CD4-positive, alpha-beta T cell treated with Interleukin-4 for 4 hours (primary cell): ENCODE measurements at regions not wholly inside any gene's neighbourhood (a gene's known extent, or its start where the extent isn't known, plus 50 kb on each side); places are given as distances from the start of the nearest gene placed in this dataset.

ENCODE experiments used
- DNase-seq: peaks from one replicate; pipeline ENCODE4 v3.0.0-alpha.2; 2020

DNA sequence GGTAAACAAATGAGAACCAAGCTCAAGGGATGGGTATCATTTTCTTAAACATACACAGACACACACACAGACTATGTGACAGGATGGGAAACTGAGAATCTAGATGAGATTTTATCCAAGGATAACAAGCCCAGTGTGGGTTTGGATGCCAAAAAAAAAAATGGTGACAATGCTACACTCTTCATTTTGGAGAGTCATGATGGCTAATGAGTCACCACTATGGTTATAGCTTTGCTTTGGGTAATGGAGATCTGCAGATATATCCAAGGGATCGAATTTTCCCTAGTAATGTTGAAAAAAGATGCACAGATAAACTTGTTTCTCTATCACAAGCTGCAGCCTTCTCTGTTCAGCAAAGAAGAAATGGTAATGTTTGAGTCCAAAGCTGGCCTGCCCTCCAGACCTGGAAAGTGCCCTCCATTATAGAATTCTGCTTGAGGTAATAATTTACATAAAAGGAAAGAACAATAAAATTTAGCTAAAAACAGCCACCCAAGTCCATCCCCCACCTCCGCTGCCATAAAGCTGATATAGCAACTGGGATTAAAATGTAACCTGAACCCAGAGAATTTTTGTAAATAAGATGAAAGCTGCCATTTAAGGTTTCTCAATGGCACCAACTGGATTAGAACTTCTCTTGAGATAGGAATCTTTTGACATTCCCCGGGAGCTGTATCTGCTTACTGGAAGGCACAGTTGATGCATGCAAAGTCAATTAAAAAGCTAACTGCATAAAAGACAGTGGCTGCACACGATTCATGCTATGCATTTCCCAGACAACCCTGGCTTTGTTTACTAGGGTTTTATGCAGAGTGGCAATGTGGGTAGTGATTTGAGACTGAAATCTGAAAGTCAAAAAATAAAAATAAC is 395.2 kb upstream of the LYPLAL1 start:
- DNase-seq = no peak

DNA sequence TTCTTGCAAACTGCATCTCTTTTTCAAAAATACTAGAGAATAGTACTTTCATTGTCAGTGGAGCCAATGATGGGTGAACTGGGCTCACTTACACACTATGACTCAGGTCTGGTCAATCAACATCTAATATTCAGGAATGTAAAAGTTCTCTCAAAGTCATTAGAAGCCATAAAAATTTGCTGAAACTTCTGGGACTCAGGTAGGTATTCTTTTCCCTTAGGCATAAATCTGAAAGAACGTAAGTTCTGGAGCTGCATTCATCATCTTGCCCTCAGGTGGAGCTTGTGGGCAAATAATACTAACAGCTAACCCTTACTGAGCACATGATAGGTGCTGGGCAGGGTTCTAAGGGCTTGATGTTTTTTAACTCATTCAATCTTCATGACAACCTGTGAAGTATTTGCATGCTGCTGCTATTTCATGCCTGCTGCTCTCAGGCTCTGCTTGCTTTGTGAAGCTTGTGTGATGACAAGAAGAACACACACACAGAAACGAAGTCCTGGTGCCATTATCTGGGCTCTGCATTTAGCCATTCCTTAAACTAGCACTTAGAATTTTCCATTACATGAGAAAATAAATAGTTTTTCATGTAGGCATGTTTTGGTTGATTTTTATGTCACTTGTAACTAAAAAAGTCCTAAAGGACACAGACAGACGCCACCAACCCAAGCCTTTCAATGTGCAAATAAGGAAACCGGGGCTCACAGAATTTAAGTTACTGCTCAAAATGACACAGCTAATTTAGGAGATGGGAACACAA is 394.2 kb upstream of the LYPLAL1 start:
- no peak for DNase-seq

DNA sequence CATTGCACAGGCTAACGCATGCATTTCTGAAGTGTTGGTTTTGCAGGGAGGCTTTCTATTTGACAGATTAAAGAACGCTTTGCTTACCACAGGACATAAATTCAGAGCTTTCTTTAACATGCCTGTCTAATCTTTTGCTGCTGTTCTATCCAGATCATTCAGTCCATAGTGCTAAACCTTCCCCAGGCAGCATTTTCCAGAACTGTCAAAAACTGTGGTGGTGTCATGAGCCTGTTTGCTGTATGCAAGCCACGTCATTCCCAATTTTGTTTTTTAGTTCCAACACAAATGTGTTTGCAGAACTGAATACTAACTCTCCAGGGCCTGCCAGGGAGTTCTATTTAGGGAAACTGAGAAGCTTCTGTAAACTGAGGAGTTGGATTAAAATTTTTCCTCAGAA is 390.5 kb upstream of the LYPLAL1 start:
- DNase-seq = no peak

- no peak for DNase-seq
Observed at GRCh38 chr1:218783916-218784315, 389.8 kb upstream of the LYPLAL1 start.

- no peak for DNase-seq
Observed at GRCh38 chr1:218785928-218786327, 387.8 kb upstream of the LYPLAL1 start.

- no peak for DNase-seq
Observed at GRCh38 chr1:218787826-218788225, 385.9 kb upstream of the LYPLAL1 start.

DNA sequence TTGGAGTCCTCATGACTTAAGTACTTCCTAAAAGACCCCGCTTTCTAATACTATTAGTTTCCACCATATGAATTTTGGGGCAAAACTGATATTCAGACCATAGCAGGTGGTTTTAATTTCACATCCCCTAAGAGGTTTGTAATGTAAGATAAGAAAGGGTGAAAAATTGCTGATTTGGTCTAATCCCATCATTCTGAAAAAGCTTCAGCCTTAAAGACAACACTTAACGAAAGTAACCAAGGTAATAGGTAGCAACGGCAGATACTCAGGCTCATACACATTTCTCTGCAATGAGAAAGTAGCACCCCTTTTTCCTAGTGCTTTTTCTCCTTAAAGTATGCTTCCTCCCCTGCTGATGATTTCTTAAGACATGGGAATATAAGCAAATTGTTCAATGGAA is 376.9 kb upstream of the LYPLAL1 start:
- no peak for DNase-seq

GRCh38 chr1:218802799-218803198 is 370.9 kb upstream of the LYPLAL1 start:
- no peak for DNase-seq

GRCh38 chr1:218803351-218803997 is 370.2 kb upstream of the LYPLAL1 start:
- DNase-seq = no peak

- no peak for DNase-seq
Observed at GRCh38 chr1:218804014-218804785, 369.5 kb upstream of the LYPLAL1 start.

DNA sequence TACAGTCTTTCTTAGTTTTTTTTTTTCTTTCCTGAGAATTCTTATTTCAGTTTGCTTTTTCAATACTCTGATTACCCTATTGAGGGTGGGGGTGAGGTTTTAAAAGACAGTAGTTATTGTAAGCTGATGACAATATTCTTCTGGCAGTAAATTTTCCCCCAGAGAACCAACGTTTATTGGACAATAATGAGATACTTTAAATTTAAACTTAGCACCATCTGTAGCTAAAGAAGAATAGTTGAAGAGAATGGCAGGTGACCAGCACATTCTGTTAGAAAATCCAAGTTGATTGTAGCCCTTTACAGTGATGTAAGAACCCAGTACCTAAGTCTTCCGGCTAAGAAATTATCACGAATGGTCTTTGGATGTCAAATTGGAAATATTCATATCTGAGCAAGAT is 364.6 kb upstream of the LYPLAL1 start:
- no peak for DNase-seq

- DNase-seq = no peak
Observed at GRCh38 chr1:218809625-218810024, 364.1 kb upstream of the LYPLAL1 start.

- no peak for DNase-seq
Observed at GRCh38 chr1:218810306-218810705, 363.4 kb upstream of the LYPLAL1 start.

DNA sequence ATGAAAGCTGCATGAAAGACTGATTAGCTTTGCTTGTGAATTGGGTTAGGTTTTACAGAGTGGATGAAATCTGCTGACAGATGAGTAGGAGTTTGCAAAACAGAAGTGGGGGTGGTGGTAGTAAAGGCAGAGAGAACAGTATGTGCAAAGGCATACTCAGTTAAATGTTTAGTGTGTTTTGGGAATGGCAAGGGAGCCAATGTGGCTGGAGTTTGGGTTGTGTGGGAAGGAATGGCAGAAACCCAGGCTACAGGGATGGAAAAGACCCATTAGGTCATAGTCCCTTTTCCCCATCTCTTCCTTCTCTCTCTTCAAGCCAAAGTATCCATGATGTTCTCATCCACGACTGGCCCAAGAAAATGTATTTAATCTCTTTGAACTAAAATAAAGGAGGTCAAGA is 362.2 kb upstream of the LYPLAL1 start:
- no peak for DNase-seq

DNA sequence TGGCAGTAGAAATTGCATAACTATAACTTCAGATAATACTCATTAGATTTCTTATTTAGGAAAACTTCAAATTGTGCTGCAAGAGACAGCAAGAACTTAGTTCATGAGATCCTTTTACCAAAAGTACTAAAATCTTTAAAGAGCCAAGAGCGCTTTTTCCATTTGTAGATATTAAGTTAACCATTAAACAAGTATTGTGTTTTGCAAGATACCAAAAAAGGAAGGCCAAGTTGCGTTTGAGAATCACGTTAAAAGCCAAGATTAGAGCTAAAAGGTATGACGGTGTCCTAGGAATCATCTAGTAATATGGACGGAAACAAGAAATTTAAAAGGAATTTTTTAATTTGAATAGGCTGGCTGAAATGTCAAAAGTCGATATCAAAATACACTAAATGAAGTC is 361.3 kb upstream of the LYPLAL1 start:
- no peak for DNase-seq

- no peak for DNase-seq
Observed at GRCh38 chr1:218813237-218813636, 360.4 kb upstream of the LYPLAL1 start.

GRCh38 chr1:218815076-218815475 is 358.6 kb upstream of the LYPLAL1 start:
- no peak for DNase-seq

GRCh38 chr1:218817071-218817470 is 356.6 kb upstream of the LYPLAL1 start:
- DNase-seq = no peak

- DNase-seq = no peak
Observed at GRCh38 chr1:218817691-218818465, 355.8 kb upstream of the LYPLAL1 start.

DNA sequence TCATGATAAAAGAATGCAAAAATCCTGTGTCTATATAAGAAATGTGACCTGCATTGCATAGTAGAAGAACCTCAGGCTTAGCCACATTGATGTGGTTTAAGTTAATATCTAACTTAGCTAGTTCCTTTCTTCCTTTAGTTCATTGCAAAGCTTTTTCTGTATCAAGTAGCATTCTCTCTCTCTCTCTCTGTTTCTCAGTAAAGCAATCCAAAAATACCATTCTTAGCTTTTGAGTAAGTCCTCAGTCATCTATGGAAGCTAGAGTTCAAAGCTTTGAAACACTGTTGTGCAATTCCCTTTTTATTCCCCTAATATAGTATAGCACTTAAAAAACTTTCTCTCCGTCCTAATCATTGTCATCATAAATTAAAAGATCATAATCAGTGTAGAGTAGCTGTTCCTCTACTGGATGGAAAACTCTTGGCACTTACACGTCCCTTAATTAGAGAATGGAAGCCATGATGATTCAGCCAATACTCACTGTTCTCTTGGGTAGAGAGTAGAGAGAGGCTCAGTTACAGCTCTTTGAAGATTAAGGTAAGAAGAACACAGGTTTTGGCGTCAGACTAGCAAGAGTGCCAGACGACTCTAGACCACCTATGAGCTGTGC is 350.3 kb upstream of the LYPLAL1 start:
- no peak for DNase-seq

DNA sequence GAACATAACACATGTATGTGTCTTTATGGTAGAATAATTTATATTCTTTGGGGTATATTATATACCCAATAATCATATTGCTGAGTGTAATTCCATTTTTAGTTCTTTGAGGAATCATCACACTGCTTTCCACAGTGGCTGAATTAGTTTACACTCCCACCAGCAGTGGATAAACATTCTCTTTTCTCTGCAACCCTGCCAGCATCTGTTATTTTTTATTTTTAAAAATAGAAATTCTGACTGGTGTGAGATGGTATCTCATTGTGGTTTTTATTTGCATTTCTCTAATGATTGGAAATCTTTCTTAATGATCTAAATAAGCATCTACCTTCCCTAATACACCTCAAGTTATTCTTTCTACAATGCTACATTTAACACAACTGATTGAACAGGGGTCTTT is 346.2 kb upstream of the LYPLAL1 start:
- DNase-seq = no peak
